Esophagus squamous epithelium (tissue), 4 donors: ENCODE measurements at regions not wholly inside any gene's neighbourhood (a gene's known extent, or its start where the extent isn't known, plus 50 kb on each side); places are given as distances from the start of the nearest gene placed in this dataset.

ENCODE experiments used
- CTCF ChIP-seq, 6 experiments: fragments of 450-650 bp in 4 of 6; fragments of 200-600 bp in 2 of 6; sonication (generic) in 2 of 6; IDR thresholded peaks; one replicate each; pipeline ENCODE4 v1.5.1; 2016 to 2019; ENCODE audit warnings: antibody characterized with exemption in 6 of 6, mild to moderate bottlenecking in 4 of 6, moderate library complexity in 4 of 6
- POLR2A ChIP-seq, 4 donors: fragments of 450-650 bp; IDR thresholded peaks; one replicate each; pipeline ENCODE4 v1.6.1; 2017; ENCODE audit warnings: antibody characterized with exemption in 4 of 4, mild to moderate bottlenecking in 4 of 4, moderate library complexity in 3 of 4

- TF ChIP-seq CTCF (IDR thresholded peaks at IDR 0.05) (no peak), POLR2A (IDR thresholded peaks at IDR 0.05) (no peak)
Observed at GRCh38 chr6:94196891-94197290, 777.5 kb upstream of the EPHA7 start.
